ENCODE measurements at regions not wholly inside any gene's neighbourhood (a gene's known extent, or its start where the extent isn't known, plus 50 kb on each side); places are given as distances from the start of the nearest gene placed in this dataset.

- no peak for TF ChIP-seq CTCF (conservative IDR thresholded peaks at IDR 0.05)
- no peak for TF ChIP-seq ZFX (IDR thresholded peaks at IDR 0.05)
Observed at GRCh38 chr5:60435808-60436207, 264.2 kb downstream of the DEPDC1B start.

Measured in C4-2B (cell line).